BLaER1 (cell line): ENCODE measurements at regions not wholly inside any gene's neighbourhood (a gene's known extent, or its start where the extent isn't known, plus 50 kb on each side); places are given as distances from the start of the nearest gene placed in this dataset.

Experiments
- H3K27ac ChIP-seq: shearing (Covaris generic); formaldehyde crosslinking; 2 replicates; pipeline ENCODE4 v1.8.1; 2022
- H3K27me3 ChIP-seq: shearing (Covaris generic); formaldehyde crosslinking; 2 replicates; pipeline ENCODE4 v1.8.1; 2022
- H3K36me3 ChIP-seq: shearing (Covaris generic); formaldehyde crosslinking; 2 replicates; pipeline ENCODE4 v1.8.1; 2022
- H3K4me1 ChIP-seq: shearing (Covaris generic); formaldehyde crosslinking; 2 replicates; pipeline ENCODE4 v1.8.1; 2022
- H3K4me2 ChIP-seq: shearing (Covaris generic); formaldehyde crosslinking; 2 replicates; pipeline ENCODE4 v1.8.1; 2022
- H3K4me3 ChIP-seq: shearing (Covaris generic); formaldehyde crosslinking; 2 replicates; pipeline ENCODE4 v1.8.1; 2022
- H3K9ac ChIP-seq: shearing (Covaris generic); formaldehyde crosslinking; 2 replicates; pipeline ENCODE4 v1.8.1; 2022
- H3K9me3 ChIP-seq: shearing (Covaris generic); formaldehyde crosslinking; 2 replicates; pipeline ENCODE4 v1.8.1; 2022
- H4K20me1 ChIP-seq: shearing (Covaris generic); formaldehyde crosslinking; 2 replicates; pipeline ENCODE4 v1.8.1; 2022
- Cebpa-rat ChIP-seq: shearing (Covaris generic); IDR thresholded peaks from 2 replicates; pipeline ENCODE4 v1.8.1; 2022

DNA sequence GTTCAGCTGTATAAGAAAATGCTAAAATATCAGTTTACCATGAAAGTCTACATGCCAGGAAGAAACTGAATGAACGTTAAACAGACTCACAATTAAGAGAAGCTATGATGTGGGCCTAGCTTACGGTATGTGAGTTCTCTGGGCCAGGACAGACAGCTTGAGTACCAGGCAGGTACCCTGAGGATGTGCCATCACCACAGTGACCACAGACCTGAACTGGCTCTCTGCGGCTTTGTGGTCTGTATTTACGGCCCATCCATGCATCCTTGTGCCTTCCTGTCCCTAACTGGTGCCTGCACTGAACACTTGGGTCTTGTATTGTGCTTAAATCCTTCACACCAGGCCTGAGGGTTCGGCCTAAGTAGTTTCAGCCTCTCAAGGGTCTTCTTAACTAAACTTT lies 467.5 kb upstream of the PPP2R3A start:
- peaks cover 11% of the 10 kb centered on the region for H3K4me1 ChIP-seq
- no peak overlapping the region for H3K4me3 ChIP-seq
- no peak overlapping the region for H3K27ac ChIP-seq
- TF ChIP-seq Cebpa-rat, result no peak
- peak overlapping the region; percentile 42 for H3K4me2 ChIP-seq
- no peaks in the 10 kb centered on the region for H3K36me3 ChIP-seq
- H4K20me1 ChIP-seq, result no peaks in the 10 kb centered on the region
- H3K27me3 ChIP-seq, result no peaks in the 10 kb centered on the region
- H3K9me3 ChIP-seq, result no peaks in the 10 kb centered on the region
- H3K9ac ChIP-seq, result no peak overlapping the region

DNA sequence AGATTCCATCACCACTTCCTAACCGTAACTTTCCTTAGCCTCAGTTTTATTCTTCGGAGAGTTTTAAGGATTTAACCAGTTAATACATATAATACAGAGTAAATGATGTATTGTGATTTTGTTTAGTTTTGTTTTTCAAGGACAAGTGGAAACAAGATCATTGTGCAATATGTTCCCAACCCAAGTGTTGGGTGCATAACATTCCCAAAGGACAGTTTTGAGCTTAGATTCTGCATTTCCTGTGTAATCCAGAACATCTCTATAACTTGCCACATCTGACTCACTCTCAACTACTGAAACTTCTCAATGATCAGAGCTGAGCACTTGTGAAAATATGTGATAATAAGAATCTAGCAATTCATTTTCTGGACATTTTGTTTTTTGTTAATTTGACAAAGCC lies 466.1 kb upstream of the PPP2R3A start:
- peaks cover 11% of the 10 kb centered on the region for H3K4me1 ChIP-seq
- H3K36me3 ChIP-seq, result no peaks in the 10 kb centered on the region
- no peaks in the 10 kb centered on the region for H3K27me3 ChIP-seq
- no peak for TF ChIP-seq Cebpa-rat
- H3K4me2 ChIP-seq, result no peak overlapping the region
- no peaks in the 10 kb centered on the region for H4K20me1 ChIP-seq
- H3K9me3 ChIP-seq, result no peaks in the 10 kb centered on the region
- no peak overlapping the region for H3K27ac ChIP-seq
- no peak overlapping the region for H3K4me3 ChIP-seq
- no peak overlapping the region for H3K9ac ChIP-seq

DNA sequence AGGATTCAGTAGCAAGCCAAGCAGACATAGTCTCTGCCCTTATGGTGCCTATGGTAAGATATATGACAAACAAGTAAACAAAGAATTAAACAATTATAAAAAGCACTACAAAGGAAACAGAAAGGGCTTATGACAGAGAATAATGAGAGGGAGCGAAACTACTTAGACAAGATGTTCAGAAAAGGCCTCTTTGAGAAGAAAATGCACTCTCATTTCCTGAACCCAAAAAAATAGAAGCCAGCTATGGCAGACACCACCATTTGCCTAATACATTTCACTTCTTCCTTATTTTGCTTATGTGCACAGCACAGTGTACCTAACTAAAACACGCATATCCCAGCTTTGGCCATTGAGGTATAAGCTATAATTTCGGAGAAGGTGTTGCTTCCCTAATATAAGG lies 465.5 kb upstream of the PPP2R3A start:
- H3K4me2 ChIP-seq, result no peak overlapping the region
- no peaks in the 10 kb centered on the region for H3K9me3 ChIP-seq
- H3K27me3 ChIP-seq, result no peaks in the 10 kb centered on the region
- H4K20me1 ChIP-seq, result no peaks in the 10 kb centered on the region
- no peak for TF ChIP-seq Cebpa-rat
- no peak overlapping the region for H3K4me3 ChIP-seq
- no peak overlapping the region for H3K27ac ChIP-seq
- H3K36me3 ChIP-seq, result no peaks in the 10 kb centered on the region
- H3K9ac ChIP-seq, result no peak overlapping the region
- H3K4me1 ChIP-seq, result peaks cover 11% of the 10 kb centered on the region

DNA sequence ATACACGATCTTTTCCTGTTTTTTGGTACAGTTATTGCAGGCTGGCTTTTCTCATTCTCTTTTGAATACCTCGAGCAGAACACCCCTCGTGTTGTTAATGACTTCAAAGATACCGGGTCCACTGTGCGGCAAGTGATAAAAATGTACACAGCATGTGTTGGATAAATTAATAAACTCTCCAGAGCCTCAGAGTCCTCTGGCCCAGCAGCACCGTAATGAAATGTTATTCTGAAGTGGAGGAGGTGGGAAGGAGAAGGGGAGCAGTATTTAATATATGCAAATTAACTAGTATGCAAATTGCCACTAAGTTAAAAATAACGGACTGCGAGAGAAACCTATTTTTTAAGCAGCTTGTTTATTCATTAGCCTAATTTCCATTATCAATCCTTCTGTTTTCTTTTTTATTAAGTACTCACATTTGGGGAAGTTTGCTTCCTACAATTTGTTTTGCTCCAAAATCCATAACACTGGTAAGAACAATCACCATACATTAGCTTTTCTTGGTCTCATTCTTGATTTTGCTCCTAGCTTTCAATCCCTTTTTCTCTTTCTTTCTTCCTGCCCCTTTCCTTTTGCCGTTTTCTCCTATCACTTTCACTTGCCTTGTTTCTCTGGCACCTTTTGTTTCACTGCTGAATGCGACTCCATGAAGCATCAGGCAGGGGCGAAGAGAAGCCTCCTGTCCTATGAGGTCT lies 462.3 kb upstream of the PPP2R3A start:
- no peak overlapping the region for H3K27ac ChIP-seq
- TF ChIP-seq Cebpa-rat, result no peak
- H3K27me3 ChIP-seq, result no peaks in the 10 kb centered on the region
- H3K4me2 ChIP-seq, result no peak overlapping the region
- no peak overlapping the region for H3K9ac ChIP-seq
- H3K4me3 ChIP-seq, result no peak overlapping the region
- no peaks in the 10 kb centered on the region for H3K36me3 ChIP-seq
- H3K4me1 ChIP-seq, result peaks cover 7% of the 10 kb centered on the region
- no peaks in the 10 kb centered on the region for H4K20me1 ChIP-seq
- no peaks in the 10 kb centered on the region for H3K9me3 ChIP-seq

DNA sequence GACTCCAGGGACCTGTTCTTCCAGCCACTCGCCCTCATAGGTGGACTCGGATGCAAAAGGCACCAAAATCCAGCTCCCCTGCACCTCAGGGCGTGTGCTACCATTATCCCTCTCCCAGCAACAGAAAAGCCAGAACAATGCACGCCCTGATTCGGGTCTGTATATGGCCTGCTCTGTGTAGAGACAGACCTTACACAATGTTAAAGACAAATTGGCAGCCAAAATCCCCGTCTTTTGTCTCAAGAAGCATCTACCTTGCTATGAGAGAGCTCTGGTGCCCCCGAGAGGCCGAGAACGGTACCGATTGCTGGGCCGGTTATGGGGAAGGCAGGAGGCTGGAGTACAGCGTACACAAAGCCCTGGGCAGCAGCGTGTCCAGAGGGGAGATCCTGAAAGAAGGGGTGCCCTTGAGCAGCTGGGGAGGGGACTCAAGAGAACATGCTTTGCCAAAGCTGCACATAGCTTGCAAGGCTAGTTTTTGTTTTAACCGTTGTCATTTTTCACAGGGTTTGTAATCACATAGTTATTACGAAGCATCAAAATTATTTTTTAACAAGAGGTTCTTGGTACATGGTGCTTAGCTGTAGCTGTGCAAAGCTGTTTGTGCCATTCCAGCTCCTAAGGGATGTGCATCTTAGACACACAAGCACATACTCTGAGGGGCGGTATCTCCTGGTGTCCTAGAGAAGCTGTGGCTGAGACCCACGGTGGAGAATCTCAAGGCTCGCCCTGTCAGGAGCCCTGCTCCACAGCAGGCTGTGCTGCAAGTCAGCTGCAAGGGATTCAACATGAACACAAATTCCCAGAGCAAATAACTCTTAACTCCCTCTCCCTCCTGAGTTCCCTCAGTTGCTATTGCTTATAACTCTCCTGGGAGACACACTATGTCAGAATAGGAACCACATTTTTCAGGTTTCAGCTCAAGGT lies 461.5 kb upstream of the PPP2R3A start:
- Histone ChIP-seq H3K27ac (no peak overlapping the region), H3K9ac (no peak overlapping the region), H3K4me2 (no peak overlapping the region), H3K4me3 (no peak overlapping the region), H3K9me3 (no peaks in the 10 kb centered on the region), H3K36me3 (no peaks in the 10 kb centered on the region), H3K4me1 (peaks cover 4% of the 10 kb centered on the region; the same call in 1 of the 2 replicates), H4K20me1 (no peaks in the 10 kb centered on the region), H3K27me3 (no peaks in the 10 kb centered on the region)
- no peak for TF ChIP-seq Cebpa-rat

DNA sequence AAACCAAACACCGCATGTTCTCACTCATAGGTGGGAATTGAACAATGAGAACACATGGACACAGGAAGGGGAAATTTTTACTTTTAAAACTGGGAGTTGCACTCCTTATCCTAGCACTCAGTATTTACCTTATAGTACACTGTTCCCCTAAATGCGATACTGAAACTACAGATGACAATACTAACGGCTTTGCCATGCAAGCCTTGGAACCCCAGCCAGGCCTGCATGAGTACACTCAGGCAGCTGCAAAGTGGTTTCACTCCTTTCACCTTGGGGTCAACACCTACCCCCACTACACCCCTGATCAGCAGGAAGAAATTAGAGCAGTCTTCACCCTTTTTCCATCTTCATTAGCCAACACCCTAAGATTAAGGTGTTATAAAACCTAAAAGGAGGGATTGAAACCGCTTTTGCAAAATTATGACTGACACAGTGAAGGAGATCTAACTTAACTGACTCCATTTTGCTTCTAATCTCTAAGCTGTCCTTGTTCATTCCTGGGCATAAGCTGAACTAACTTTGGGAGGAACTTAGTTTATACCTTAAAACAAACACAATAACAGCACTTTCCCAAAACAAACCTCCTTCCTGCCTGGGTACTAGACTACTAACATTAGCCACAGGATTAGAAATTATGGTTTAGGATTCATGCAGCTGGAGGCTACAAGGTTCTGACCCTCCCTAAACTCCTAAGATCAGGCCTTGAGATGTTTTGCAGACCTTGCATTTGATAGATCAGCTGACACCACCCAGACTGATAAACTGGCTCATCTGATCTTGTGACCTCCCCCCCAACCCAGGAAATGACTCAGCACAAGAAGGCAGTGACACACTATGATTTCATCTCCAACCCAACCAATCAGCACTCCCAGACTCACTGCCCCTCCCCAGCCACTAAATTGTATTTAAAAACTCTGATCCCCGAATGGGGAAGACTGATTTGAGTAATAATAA lies 452.1 kb upstream of the PPP2R3A start:
- no peaks in the 10 kb centered on the region for H4K20me1 ChIP-seq
- no peaks in the 10 kb centered on the region for H3K9me3 ChIP-seq
- no peak overlapping the region for H3K4me3 ChIP-seq
- H3K4me2 ChIP-seq, result no peak overlapping the region
- TF ChIP-seq Cebpa-rat, result no peak
- no peak overlapping the region for H3K27ac ChIP-seq
- no peaks in the 10 kb centered on the region for H3K4me1 ChIP-seq
- no peaks in the 10 kb centered on the region for H3K27me3 ChIP-seq
- no peaks in the 10 kb centered on the region for H3K36me3 ChIP-seq
- no peak overlapping the region for H3K9ac ChIP-seq

DNA sequence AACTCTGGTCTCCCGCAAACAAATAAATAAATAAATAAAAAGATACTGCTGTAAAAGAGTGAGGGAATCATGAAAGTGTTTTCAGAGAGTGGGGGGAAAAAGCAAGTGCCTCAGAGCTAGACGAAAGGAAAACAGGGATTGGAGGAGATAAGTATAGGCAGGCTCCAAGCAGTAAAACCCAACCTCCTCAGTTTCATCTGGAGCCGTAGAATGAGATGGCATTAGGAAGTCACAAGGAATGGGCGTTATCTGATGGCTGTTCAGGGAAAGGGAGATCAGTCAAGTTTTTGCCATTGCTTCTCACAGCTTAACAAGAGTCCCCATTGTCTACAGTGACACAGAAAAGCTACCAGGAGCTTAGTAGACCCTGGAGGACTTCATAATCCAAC lies 451.5 kb upstream of the PPP2R3A start:
- Histone ChIP-seq H4K20me1 (no peaks in the 10 kb centered on the region), H3K4me3 (no peak overlapping the region), H3K36me3 (no peaks in the 10 kb centered on the region), H3K27me3 (no peaks in the 10 kb centered on the region), H3K4me2 (no peak overlapping the region), H3K9me3 (no peaks in the 10 kb centered on the region), H3K9ac (no peak overlapping the region), H3K4me1 (no peaks in the 10 kb centered on the region), H3K27ac (no peak overlapping the region)
- no peak for TF ChIP-seq Cebpa-rat

DNA sequence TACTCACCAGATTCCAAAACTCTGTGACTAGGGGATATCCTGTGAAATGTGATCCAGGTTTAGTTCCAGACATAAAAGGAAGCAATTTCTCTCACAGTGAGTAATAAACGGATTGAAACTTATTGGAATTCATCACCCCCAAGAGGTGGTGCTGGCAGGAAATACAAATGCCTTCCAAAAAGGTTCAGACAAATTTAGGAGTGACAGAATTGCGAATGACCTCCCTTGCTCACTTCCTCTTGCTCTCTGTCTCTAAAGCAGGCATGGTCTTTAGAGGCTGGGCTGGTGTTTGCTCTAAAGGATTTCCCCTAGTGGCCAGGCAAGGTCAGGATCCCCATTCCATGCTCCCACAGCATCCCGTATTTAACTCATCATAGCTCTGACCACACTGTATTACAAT lies 449.4 kb upstream of the PPP2R3A start:
- H4K20me1 ChIP-seq, result no peaks in the 10 kb centered on the region
- no peaks in the 10 kb centered on the region for H3K27me3 ChIP-seq
- H3K27ac ChIP-seq, result no peak overlapping the region
- H3K4me1 ChIP-seq, result no peaks in the 10 kb centered on the region
- H3K9ac ChIP-seq, result no peak overlapping the region
- no peak overlapping the region for H3K4me3 ChIP-seq
- no peaks in the 10 kb centered on the region for H3K9me3 ChIP-seq
- no peaks in the 10 kb centered on the region for H3K36me3 ChIP-seq
- no peak overlapping the region for H3K4me2 ChIP-seq
- no peak for TF ChIP-seq Cebpa-rat

DNA sequence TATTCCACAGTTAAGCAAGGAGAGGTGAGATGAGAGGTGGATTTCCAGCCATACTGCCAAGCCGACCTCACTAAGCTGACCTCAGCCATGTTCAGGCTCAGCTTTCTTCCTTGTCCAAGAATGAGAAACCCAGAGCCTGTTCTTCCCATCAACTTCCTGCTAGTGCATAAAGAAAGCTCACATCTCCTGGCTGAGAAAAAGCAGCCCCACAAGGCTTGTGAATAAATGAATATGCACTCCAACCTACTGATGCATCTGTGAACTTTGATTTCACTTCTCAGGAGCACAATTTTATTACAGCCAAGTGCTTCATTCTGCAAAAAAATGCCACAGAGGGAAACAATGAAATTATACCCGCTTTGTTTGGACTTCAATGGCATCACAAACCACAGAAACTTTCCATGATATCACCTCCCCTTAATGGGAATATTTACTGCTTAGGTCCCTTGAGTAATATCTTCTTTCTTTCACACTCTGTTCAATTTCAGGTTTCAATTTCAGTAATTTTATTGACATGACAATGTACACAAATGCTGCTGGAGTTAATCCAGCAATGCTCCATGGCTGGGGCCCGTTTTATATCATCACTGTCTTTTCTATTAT lies 437.0 kb upstream of the PPP2R3A start:
- Histone ChIP-seq H3K36me3 (no peaks in the 10 kb centered on the region), H3K4me2 (peak overlapping the region; percentile 31), H4K20me1 (no peaks in the 10 kb centered on the region), H3K27ac (no peak overlapping the region), H3K9me3 (peaks cover 6% of the 10 kb centered on the region), H3K4me1 (peaks cover 11% of the 10 kb centered on the region), H3K27me3 (no peaks in the 10 kb centered on the region), H3K4me3 (no peak overlapping the region), H3K9ac (no peak overlapping the region)
- TF ChIP-seq Cebpa-rat, result no peak
